DND-41 (cell line): ENCODE measurements at regions not wholly inside any gene's neighbourhood (a gene's known extent, or its start where the extent isn't known, plus 50 kb on each side); places are given as distances from the start of the nearest gene placed in this dataset.

Source experiments
- EZH2 ChIP-seq: IDR thresholded peaks from 3 replicates; pipeline ENCODE4 v1.6.1; 2012; ENCODE audit warnings: borderline replicate concordance, low read depth, mild to moderate bottlenecking, moderate library complexity, low read length, inconsistent platforms; ENCODE audit not compliant: severe bottlenecking
- TF ChIP-seq, protein P1 (sequence below): IDR thresholded peaks from 2 replicates; pipeline ENCODE4 v1.5.1; 2012; ENCODE audit warnings: borderline replicate concordance, low read length, moderate library complexity, mild to moderate bottlenecking; ENCODE audit not compliant: poor library complexity, severe bottlenecking; ENCODE audit errors: extremely low read depth

DNA sequence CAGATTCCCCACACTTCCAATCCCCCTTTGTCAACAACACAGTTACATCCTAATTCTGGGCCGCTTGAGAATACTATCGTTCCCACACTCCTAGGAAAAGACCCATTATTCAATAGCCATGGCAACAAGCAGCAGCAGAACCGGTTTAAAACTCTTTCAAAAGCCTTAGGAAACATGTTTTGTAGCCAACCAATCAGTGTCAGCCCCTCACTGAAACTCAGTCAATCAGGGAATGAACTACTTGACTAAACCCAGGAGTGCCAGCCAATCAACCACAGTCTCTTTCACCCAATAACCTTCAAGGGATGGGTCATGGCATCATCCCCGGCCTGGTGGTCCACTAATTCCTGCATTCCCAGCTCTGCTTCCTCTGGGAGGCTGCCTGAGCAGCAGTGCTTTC lies 204.8 kb upstream of the HS6ST1 start:
- TF ChIP-seq, protein P1, sequence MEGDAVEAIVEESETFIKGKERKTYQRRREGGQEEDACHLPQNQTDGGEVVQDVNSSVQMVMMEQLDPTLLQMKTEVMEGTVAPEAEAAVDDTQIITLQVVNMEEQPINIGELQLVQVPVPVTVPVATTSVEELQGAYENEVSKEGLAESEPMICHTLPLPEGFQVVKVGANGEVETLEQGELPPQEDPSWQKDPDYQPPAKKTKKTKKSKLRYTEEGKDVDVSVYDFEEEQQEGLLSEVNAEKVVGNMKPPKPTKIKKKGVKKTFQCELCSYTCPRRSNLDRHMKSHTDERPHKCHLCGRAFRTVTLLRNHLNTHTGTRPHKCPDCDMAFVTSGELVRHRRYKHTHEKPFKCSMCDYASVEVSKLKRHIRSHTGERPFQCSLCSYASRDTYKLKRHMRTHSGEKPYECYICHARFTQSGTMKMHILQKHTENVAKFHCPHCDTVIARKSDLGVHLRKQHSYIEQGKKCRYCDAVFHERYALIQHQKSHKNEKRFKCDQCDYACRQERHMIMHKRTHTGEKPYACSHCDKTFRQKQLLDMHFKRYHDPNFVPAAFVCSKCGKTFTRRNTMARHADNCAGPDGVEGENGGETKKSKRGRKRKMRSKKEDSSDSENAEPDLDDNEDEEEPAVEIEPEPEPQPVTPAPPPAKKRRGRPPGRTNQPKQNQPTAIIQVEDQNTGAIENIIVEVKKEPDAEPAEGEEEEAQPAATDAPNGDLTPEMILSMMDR: no peak
- no peak for TF ChIP-seq EZH2
